ENCODE measurements at regions not wholly inside any gene's neighbourhood (a gene's known extent, or its start where the extent isn't known, plus 50 kb on each side); places are given as distances from the start of the nearest gene placed in this dataset.

DNA sequence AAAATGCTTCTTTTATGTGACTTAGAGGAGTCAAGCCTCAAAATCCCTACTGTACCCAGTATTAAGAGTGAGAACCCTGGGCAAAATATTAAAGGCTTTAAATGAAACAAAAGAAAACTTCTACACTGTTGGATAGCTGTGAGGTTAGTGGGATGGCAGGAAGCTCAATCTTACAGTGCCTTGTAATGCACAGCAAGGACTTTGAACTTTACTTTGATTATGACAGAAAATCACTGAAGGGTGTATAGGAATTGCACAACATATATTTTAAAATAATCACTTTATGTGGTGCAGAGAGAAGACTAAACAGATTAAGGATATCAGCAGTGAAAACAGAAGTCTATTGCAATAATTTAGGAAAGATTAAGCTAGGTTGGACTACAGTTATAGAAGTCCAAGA is 1333.4 kb downstream of the ADGRL3 start:
- in situ Hi-C loops (cut with MboI): no loop called here
- H3K9me3 ChIP-seq (replicated peaks; ENCODE audit: control insufficient read depth, insufficient read depth, low read length): no peaks in the 10 kb centered on the region
- ChIA-PET POLR2A (no interaction called here), CTCF (interaction anchor here (1.1 kb wide), 1 partner anchor 12 kb away, joined by 3 read pairs; no protein-coding TSS in a partner anchor), SMC1A (ENCODE audit: uncharacterized antibody, unreplicated experiment) (interaction anchor here (0.8 kb wide), 1 partner anchor 83 kb away, joined by 3 read pairs; no protein-coding TSS in a partner anchor), RAD21 (ENCODE audit: unreplicated experiment) (no interaction called here)
- H4K20me1 ChIP-seq (ENCODE audit: control insufficient read depth, insufficient read depth): no peaks in the 10 kb centered on the region
- no peak overlapping the region for H3K9ac ChIP-seq (ENCODE audit: control insufficient read depth, insufficient read depth, low read length)
- H3K4me1 ChIP-seq (ENCODE audit: control insufficient read depth, insufficient read depth, low read length): no peaks in the 10 kb centered on the region
- TF ChIP-seq ZBTB11 (CRISPR knock-in tag; IDR thresholded peaks at IDR 0.05): no peak
- TF ChIP-seq SUPT20H (IDR thresholded peaks at IDR 0.05; ENCODE audit: borderline replicate concordance, control insufficient read depth, low read depth, low read length): no peak
- TF ChIP-seq HSF1 (IDR thresholded peaks at IDR 0.05; ENCODE audit: low read depth, low read length): no peak
- TF ChIP-seq, protein P1, sequence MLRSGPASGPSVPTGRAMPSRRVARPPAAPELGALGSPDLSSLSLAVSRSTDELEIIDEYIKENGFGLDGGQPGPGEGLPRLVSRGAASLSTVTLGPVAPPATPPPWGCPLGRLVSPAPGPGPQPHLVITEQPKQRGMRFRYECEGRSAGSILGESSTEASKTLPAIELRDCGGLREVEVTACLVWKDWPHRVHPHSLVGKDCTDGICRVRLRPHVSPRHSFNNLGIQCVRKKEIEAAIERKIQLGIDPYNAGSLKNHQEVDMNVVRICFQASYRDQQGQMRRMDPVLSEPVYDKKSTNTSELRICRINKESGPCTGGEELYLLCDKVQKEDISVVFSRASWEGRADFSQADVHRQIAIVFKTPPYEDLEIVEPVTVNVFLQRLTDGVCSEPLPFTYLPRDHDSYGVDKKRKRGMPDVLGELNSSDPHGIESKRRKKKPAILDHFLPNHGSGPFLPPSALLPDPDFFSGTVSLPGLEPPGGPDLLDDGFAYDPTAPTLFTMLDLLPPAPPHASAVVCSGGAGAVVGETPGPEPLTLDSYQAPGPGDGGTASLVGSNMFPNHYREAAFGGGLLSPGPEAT (IDR thresholded peaks at IDR 0.05; ENCODE audit: low read depth): no peak
- TF ChIP-seq NRF1 (conservative IDR thresholded peaks at IDR 0.05; ENCODE audit: low read depth, low read length): no peak
- TF ChIP-seq MYB (IDR thresholded peaks at IDR 0.05; ENCODE audit: borderline replicate concordance, low read depth, low read length): no peak
- TF ChIP-seq NFYA (IDR thresholded peaks at IDR 0.05; ENCODE audit: borderline replicate concordance, low read depth, low read length): no peak
- TF ChIP-seq NR2C1 (IDR thresholded peaks at IDR 0.05): no peak
- no peak for TF ChIP-seq CTCF (IDR thresholded peaks at IDR 0.05 in 2 of 3, conservative IDR thresholded peaks at IDR 0.05 in 1 of 3; ENCODE audit: control insufficient read depth in 2 of 3, extremely low read depth in 1 of 3, insufficient read depth in 1 of 3, low read depth in 3 of 3, low read length in 3 of 3)
- TF ChIP-seq LARP7 (IDR thresholded peaks at IDR 0.05): no peak
- TF ChIP-seq, protein P2, sequence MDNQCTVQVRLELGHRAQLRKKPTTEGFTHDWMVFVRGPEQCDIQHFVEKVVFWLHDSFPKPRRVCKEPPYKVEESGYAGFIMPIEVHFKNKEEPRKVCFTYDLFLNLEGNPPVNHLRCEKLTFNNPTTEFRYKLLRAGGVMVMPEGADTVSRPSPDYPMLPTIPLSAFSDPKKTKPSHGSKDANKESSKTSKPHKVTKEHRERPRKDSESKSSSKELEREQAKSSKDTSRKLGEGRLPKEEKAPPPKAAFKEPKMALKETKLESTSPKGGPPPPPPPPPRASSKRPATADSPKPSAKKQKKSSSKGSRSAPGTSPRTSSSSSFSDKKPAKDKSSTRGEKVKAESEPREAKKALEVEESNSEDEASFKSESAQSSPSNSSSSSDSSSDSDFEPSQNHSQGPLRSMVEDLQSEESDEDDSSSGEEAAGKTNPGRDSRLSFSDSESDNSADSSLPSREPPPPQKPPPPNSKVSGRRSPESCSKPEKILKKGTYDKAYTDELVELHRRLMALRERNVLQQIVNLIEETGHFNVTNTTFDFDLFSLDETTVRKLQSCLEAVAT (IDR thresholded peaks at IDR 0.05): no peak
- no peak for TF ChIP-seq POU2F2 (IDR thresholded peaks at IDR 0.05; ENCODE audit: borderline replicate concordance, low read depth, low read length)
- H3K36me3 ChIP-seq (ENCODE audit: control insufficient read depth in 2 of 2, insufficient read depth in 2 of 2, low read length in 1 of 2): no peaks in the 10 kb centered on the region
- H3K79me2 ChIP-seq (ENCODE audit: control insufficient read depth, insufficient read depth, low read length): no peaks in the 10 kb centered on the region
- H3K27ac ChIP-seq (ENCODE audit: control insufficient read depth, insufficient read depth): no peak overlapping the region
- BruUV-seq (replicated peaks): no TSS peak
- H3K27me3 ChIP-seq (replicated peaks in 1 of 2; ENCODE audit: control insufficient read depth in 2 of 2, insufficient read depth in 2 of 2, low read length in 1 of 2): no peaks in the 10 kb centered on the region
- H3K4me3 ChIP-seq: no peak overlapping the region
- no peak for FAIRE-seq
- H2AFZ ChIP-seq (ENCODE audit: control insufficient read depth, low read depth, low read length): no peak overlapping the region
- DNase-seq (ENCODE audit: low read depth, low spot score): no peak
- no peak for ATAC-seq
- intact Hi-C loops (cut with micrococcal nuclease; ENCODE audit: unreplicated experiment): no loop called here
- no peak overlapping the region for H3K4me2 ChIP-seq (ENCODE audit: control insufficient read depth, insufficient read depth)

Measured in GM12878 (cell line).